ENCODE measurements at regions not wholly inside any gene's neighbourhood (a gene's known extent, or its start where the extent isn't known, plus 50 kb on each side); places are given as distances from the start of the nearest gene placed in this dataset.

- no peak for TF ChIP-seq CTCF (IDR thresholded peaks at IDR 0.05; ENCODE audit: insufficient read depth, low read length, missing control alignments)
- no peak overlapping the region for H3K4me3 ChIP-seq (ENCODE audit: low read depth, low read length)
- no peak for DNase-seq (ENCODE audit: low read depth, low spot score)
- ChIA-PET CTCF (no interaction called here), POLR2A (no interaction called here)
Observed at GRCh38 chr12:64993461-64993860, 127.6 kb downstream of the WIF1 start.

GRCh38 chr12:64995816-64996215, 125.3 kb downstream of the WIF1 start:
- no peak overlapping the region for H3K4me3 ChIP-seq (ENCODE audit: low read depth, low read length)
- ChIA-PET POLR2A (no interaction called here), CTCF (no interaction called here)
- no peak for TF ChIP-seq CTCF (IDR thresholded peaks at IDR 0.05; ENCODE audit: insufficient read depth, low read length, missing control alignments)
- no peak for DNase-seq (ENCODE audit: low read depth, low spot score)

- no peak for TF ChIP-seq CTCF (IDR thresholded peaks at IDR 0.05; ENCODE audit: insufficient read depth, low read length, missing control alignments)
- CTCF ChIA-PET, result no interaction called here
- H3K4me3 ChIP-seq (ENCODE audit: low read depth, low read length), result no peak overlapping the region
- DNase-seq (ENCODE audit: low read depth, low spot score), result no peak
- POLR2A ChIA-PET, result no interaction called here
Observed at GRCh38 chr12:64997858-64998257, 123.2 kb downstream of the WIF1 start.

- ChIA-PET CTCF (no interaction called here), POLR2A (no interaction called here)
- TF ChIP-seq CTCF (IDR thresholded peaks at IDR 0.05; ENCODE audit: insufficient read depth, low read length, missing control alignments), result no peak
- DNase-seq (ENCODE audit: low read depth, low spot score), result no peak
- H3K4me3 ChIP-seq (ENCODE audit: low read depth, low read length), result no peak overlapping the region
Observed at GRCh38 chr12:64998371-64999147, 122.5 kb downstream of the WIF1 start.

- no peak for TF ChIP-seq CTCF (IDR thresholded peaks at IDR 0.05; ENCODE audit: insufficient read depth, low read length, missing control alignments)
- no peak for DNase-seq (ENCODE audit: low read depth, low spot score)
- H3K4me3 ChIP-seq (ENCODE audit: low read depth, low read length), result no peak overlapping the region
- CTCF ChIA-PET, result no interaction called here
- POLR2A ChIA-PET, result no interaction called here
Observed at GRCh38 chr12:64999148-64999425, 122.0 kb downstream of the WIF1 start.

All from AG04449 (cell line).